Activated CD4-positive, alpha-beta T cell treated with anti-CD3 and anti-CD28 coated beads, Interleukin-2, amount 10 ng/mL, durations not matched to agents 7 days and 5 days (primary cell): ENCODE measurements at regions not wholly inside any gene's neighbourhood (a gene's known extent, or its start where the extent isn't known, plus 50 kb on each side); places are given as distances from the start of the nearest gene placed in this dataset.
"Not testable (repeated sequence)": the region's sequence is repeated elsewhere in the genome, so short reads cannot be mapped to it uniquely, and the experiment has no call there.

Experiments
- CTCF ChIA-PET: fragments of 350-600 bp; sonication (Branson Sonifier 250); formaldehyde crosslinking; loops from one replicate; lab custom pipeline; 2021; ENCODE audit warnings: antibody characterized with exemption; lab: Charles Lee
- POLR2A ChIA-PET: fragments of 350-600 bp; sonication (Branson Sonifier 250); formaldehyde crosslinking; loops from one replicate; lab custom pipeline; 2021; ENCODE audit warnings: antibody characterized with exemption; lab: Charles Lee
- DNase-seq: peaks from one replicate; pipeline ENCODE4 v3.0.0-alpha.2; 2020
- H3K27ac Mint-ChIP-seq: one replicate; pipeline ENCODE4 v1.8.0; 2021; ENCODE audit warnings: mild to moderate bottlenecking, moderate library complexity, mixed read lengths
- H3K27me3 Mint-ChIP-seq: one replicate; pipeline ENCODE4 v1.8.0; 2021; ENCODE audit warnings: mixed read lengths
- H3K36me3 Mint-ChIP-seq: one replicate; pipeline ENCODE4 v1.8.0; 2021; ENCODE audit warnings: low read depth, mixed read lengths
- H3K4me1 Mint-ChIP-seq: one replicate; pipeline ENCODE4 v1.8.0; 2021; ENCODE audit warnings: mixed read lengths
- H3K4me3 Mint-ChIP-seq: one replicate; pipeline ENCODE4 v1.8.0; 2021; ENCODE audit warnings: mild to moderate bottlenecking, moderate library complexity, mixed read lengths
- H3K9me3 Mint-ChIP-seq: one replicate; pipeline ENCODE4 v1.8.0; 2021; ENCODE audit warnings: mixed read lengths

DNA sequence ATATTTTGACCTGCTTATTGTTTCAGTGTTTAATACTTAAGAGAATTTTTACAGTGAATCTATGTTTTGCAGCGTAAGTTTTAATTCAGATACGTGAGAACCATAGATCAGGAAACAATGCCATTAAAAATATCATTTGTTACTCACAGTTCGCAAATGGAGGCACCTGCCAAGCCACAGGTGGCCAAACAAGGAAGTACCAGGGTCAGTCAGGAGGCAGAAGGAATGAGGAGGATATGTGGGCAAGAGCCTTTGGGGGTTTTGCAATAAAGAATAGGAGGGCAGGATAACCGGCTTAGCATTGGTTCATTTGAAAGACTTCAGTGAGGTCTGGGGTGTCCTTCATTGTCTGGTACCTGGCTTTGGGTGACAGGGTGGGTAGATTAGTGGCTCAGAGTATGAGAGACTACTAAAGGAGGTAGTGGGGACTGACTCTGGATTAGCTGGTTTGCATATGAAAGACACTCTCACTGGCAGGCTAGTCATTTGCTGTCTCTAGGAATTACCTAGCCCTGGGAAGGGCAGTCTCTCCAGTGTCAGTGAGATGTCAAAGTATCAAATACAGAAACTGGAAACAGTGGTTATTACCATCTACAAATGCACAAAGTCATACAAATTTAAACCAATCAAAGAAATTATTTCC lies 132.2 kb upstream of the CAV2 start:
- no peak overlapping the region for H3K4me3 Mint-ChIP-seq
- POLR2A ChIA-PET: no interaction called here
- CTCF ChIA-PET: no interaction called here

DNA sequence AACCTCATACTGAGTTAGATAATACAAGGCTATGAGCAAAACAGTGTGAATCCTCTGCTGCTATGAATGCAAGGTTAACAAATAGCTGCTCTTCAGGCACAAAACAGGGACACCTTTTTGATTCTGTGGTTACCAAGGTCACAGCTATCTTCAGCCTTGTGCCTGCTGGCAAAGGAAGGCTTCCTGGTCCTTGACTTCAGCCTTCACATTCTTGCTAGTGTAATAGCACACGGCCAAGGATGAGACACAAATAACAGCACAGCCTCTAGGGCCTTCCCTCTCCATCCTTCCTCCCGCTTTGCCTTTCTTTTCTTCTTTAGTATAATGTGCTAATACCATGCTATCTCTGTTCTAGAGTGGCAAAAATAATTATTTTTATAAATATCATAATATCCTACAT lies 130.6 kb upstream of the CAV2 start:
- H3K9me3 Mint-ChIP-seq: peaks cover 2% of the 10 kb centered on the region
- H3K4me3 Mint-ChIP-seq: no peak overlapping the region
- H3K27me3 Mint-ChIP-seq: peaks cover 3% of the 10 kb centered on the region
- POLR2A ChIA-PET: no interaction called here
- no peak overlapping the region for H3K27ac Mint-ChIP-seq
- H3K4me1 Mint-ChIP-seq: no peaks in the 10 kb centered on the region
- CTCF ChIA-PET: no interaction called here
- no peak for DNase-seq
- H3K36me3 Mint-ChIP-seq: no peaks in the 10 kb centered on the region

More for the DNA sequence above, 132.2 kb upstream of the CAV2 start:
- Mint-ChIP-seq H3K27me3 (peaks cover 3% of the 10 kb centered on the region), H3K36me3 (no peaks in the 10 kb centered on the region), H3K4me1 (no peaks in the 10 kb centered on the region), H3K27ac (no peak overlapping the region), H3K9me3 (peaks cover under 1% of the 10 kb centered on the region)
- no peak for DNase-seq

- H3K9me3 Mint-ChIP-seq, DNase-seq, H3K4me1 Mint-ChIP-seq, POLR2A ChIA-PET, H3K36me3 Mint-ChIP-seq, H3K27ac Mint-ChIP-seq, H3K4me3 Mint-ChIP-seq, H3K27me3 Mint-ChIP-seq, CTCF ChIA-PET: not testable (repeated sequence)
Measured at GRCh38 chr7:116371536-116371935, 128.0 kb upstream of the CAV2 start.

DNA sequence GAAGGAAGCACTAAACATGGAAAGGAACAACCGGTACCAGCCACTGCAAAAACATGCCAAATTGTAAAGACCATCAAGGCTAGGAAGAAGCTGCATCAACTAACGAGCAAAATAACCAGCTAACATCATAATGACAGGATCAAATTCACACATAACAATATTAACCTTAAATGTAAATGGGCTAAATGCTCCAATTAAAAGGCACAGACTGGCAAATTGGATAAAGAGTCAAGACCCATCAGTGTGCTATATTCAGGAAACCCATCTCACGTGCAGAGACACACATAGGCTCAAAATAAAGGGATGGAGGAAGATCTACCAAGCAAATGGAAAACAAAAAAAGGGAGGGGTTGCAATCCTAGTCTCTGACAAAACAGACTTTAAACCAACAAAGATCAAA lies 126.3 kb upstream of the CAV2 start:
- H3K27ac Mint-ChIP-seq, CTCF ChIA-PET, H3K4me1 Mint-ChIP-seq, DNase-seq, POLR2A ChIA-PET, H3K36me3 Mint-ChIP-seq, H3K27me3 Mint-ChIP-seq, H3K9me3 Mint-ChIP-seq, H3K4me3 Mint-ChIP-seq: not testable (repeated sequence)

- DNase-seq: no peak
- Mint-ChIP-seq H3K4me1 (no peaks in the 10 kb centered on the region), H3K27me3 (peaks cover 11% of the 10 kb centered on the region), H3K27ac (no peak overlapping the region), H3K4me3 (no peak overlapping the region), H3K36me3 (no peaks in the 10 kb centered on the region), H3K9me3 (no peaks in the 10 kb centered on the region)
- CTCF ChIA-PET: no interaction called here
- POLR2A ChIA-PET: no interaction called here
Measured at GRCh38 chr7:116377721-116378120, 121.8 kb upstream of the CAV2 start.

- Mint-ChIP-seq H3K4me3 (no peak overlapping the region), H3K27me3 (peaks cover 14% of the 10 kb centered on the region), H3K27ac (no peak overlapping the region), H3K36me3 (no peaks in the 10 kb centered on the region), H3K4me1 (no peaks in the 10 kb centered on the region), H3K9me3 (no peaks in the 10 kb centered on the region)
- CTCF ChIA-PET: no interaction called here
- POLR2A ChIA-PET: no interaction called here
- no peak for DNase-seq
Measured at GRCh38 chr7:116380025-116380424, 119.5 kb upstream of the CAV2 start.

GRCh38 chr7:116382375-116382774 lies 117.2 kb upstream of the CAV2 start:
- ChIA-PET POLR2A (no interaction called here), CTCF (no interaction called here)
- no peaks in the 10 kb centered on the region for H3K4me1 Mint-ChIP-seq
- no peak for DNase-seq
- H3K36me3 Mint-ChIP-seq: no peaks in the 10 kb centered on the region
- no peaks in the 10 kb centered on the region for H3K9me3 Mint-ChIP-seq
- H3K4me3 Mint-ChIP-seq: no peak overlapping the region
- no peak overlapping the region for H3K27ac Mint-ChIP-seq
- H3K27me3 Mint-ChIP-seq: peaks cover 19% of the 10 kb centered on the region

DNA sequence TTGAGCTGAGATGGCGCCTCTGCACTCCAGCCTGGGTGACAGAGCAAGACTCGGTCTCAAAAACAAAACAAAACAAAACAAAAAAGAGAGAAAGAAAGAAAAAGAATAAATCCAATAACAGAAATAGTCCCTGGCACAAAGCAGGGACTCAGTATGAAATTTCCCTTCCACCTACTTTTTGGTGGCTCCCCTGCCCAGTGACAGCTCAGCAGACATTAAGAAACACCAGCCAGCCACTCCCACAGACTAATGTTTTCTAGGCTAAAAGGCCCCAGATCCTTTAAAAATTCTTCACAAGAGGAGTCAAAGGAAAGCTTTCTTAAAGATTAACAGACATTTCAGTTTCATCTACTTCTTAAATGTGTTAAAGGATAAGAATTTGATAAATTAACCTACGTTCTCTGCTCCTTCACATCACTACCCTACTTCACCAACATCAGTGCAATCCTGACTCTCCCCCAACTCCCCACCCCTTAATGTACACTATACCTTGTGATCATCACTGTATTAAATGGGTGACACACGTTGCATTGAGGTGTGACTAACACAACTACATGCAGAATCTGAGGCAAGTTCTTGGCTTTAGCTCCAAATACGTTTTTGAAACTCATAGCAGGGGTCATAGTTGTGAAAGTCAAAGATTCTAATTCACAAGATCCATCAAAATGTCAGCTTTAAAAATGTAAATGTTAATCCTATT lies 114.5 kb upstream of the CAV2 start:
- Mint-ChIP-seq H3K9me3 (no peaks in the 10 kb centered on the region), H3K27ac (no peak overlapping the region), H3K36me3 (no peaks in the 10 kb centered on the region), H3K4me3 (no peak overlapping the region), H3K4me1 (no peaks in the 10 kb centered on the region), H3K27me3 (peaks cover 14% of the 10 kb centered on the region)
- ChIA-PET CTCF (no interaction called here), POLR2A (no interaction called here)
- DNase-seq: no peak

DNA sequence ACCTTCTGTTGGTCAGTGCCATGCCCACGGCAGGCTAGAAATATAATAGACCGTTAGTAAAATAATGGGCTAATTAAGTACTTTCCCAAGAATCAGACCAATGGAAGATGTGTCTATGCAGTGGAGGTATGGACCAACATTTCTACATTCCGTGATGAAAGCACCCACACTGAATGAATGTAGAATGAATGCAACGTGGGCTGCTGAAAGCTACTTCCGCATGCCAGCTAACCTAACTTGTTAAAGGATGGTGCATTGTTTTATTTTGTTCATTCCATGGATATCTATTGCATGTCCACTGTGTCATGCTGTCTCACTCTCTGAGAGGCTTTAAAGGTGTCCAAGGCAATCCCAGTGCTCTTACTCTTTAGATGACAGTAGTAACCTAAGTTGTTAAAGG lies 112.9 kb upstream of the CAV2 start:
- no peak overlapping the region for H3K4me3 Mint-ChIP-seq
- H3K27me3 Mint-ChIP-seq: peaks cover 12% of the 10 kb centered on the region
- no peaks in the 10 kb centered on the region for H3K4me1 Mint-ChIP-seq
- no peak overlapping the region for H3K27ac Mint-ChIP-seq
- no peaks in the 10 kb centered on the region for H3K9me3 Mint-ChIP-seq
- ChIA-PET POLR2A (no interaction called here), CTCF (no interaction called here)
- DNase-seq: no peak
- no peaks in the 10 kb centered on the region for H3K36me3 Mint-ChIP-seq

DNA sequence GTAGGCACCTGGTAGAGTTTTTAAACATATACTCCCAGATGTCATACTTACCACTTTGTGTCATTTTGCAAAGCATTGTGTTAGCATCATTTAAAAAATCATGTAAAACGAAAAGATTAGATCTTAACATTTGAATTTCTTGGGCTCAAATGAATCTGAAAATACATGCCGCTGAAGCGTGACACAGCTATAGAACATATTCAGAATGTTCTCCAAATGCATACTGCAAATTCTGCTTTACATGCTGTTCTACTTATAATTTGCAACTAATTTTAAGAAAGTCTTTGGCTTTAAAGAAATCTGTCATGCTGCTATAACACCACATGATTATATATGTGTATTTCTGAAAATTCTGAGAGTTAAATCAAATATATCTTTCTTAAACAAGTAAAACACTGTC lies 109.2 kb upstream of the CAV2 start:
- Mint-ChIP-seq H3K27ac (no peak overlapping the region), H3K4me1 (no peaks in the 10 kb centered on the region), H3K4me3 (no peak overlapping the region), H3K36me3 (no peaks in the 10 kb centered on the region), H3K27me3 (peaks cover 7% of the 10 kb centered on the region), H3K9me3 (no peaks in the 10 kb centered on the region)
- ChIA-PET POLR2A (no interaction called here), CTCF (no interaction called here)
- no peak for DNase-seq

DNA sequence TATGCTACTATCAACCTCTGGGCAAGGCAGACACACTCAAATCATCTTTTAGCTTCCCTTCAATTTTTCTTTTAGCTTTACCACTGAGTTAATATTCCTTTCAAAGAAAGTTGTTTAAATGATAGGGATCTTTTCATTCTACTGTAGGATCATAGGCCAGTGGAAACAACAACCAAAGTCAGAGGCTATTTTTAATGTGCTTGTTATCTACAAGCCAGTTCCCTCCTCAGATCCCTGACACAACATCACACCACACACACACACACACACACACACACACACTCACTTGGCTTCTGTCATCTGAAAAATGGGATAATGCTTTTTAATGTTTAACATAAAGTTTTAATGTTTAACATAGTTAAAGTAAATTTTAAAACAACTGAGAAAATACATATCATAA lies 106.7 kb upstream of the CAV2 start:
- ChIA-PET POLR2A (no interaction called here), CTCF (no interaction called here)
- Mint-ChIP-seq H3K27ac (no peak overlapping the region), H3K27me3 (peaks cover 4% of the 10 kb centered on the region), H3K4me1 (no peaks in the 10 kb centered on the region), H3K4me3 (no peak overlapping the region), H3K9me3 (no peaks in the 10 kb centered on the region), H3K36me3 (no peaks in the 10 kb centered on the region)
- no peak for DNase-seq

GRCh38 chr7:116393654-116394053 lies 105.9 kb upstream of the CAV2 start:
- H3K9me3 Mint-ChIP-seq: no peaks in the 10 kb centered on the region
- H3K4me3 Mint-ChIP-seq: no peak overlapping the region
- no peak overlapping the region for H3K27ac Mint-ChIP-seq
- H3K36me3 Mint-ChIP-seq: no peaks in the 10 kb centered on the region
- no peak for DNase-seq
- H3K4me1 Mint-ChIP-seq: no peaks in the 10 kb centered on the region
- ChIA-PET POLR2A (no interaction called here), CTCF (no interaction called here)
- H3K27me3 Mint-ChIP-seq: peaks cover 4% of the 10 kb centered on the region

GRCh38 chr7:116394106-116394505 lies 105.4 kb upstream of the CAV2 start:
- Mint-ChIP-seq H3K4me1 (no peaks in the 10 kb centered on the region), H3K27ac (no peak overlapping the region), H3K4me3 (no peak overlapping the region), H3K9me3 (no peaks in the 10 kb centered on the region), H3K27me3 (peaks cover 4% of the 10 kb centered on the region), H3K36me3 (no peaks in the 10 kb centered on the region)
- CTCF ChIA-PET: no interaction called here
- no peak for DNase-seq
- POLR2A ChIA-PET: no interaction called here
